ENCODE measurements at regions not wholly inside any gene's neighbourhood (a gene's known extent, or its start where the extent isn't known, plus 50 kb on each side); places are given as distances from the start of the nearest gene placed in this dataset.

GRCh38 chr2:191611614-191612013 lies 66.3 kb upstream of the NABP1 start:
- H3K27me3 Mint-ChIP-seq = no peaks in the 10 kb centered on the region
- DNase-seq = peak in 2 of 14 experiments; percentile 46 to 47
- ChIA-PET POLR2A (interaction anchor here (0.9 kb wide), 1 partner anchor 65 kb away, joined by 5 read pairs; no protein-coding TSS in a partner anchor), CTCF (no interaction called here)
- no peaks in the 10 kb centered on the region for H3K9me3 Mint-ChIP-seq
- Histone ChIP-seq H3K4me1 (ENCODE audit: insufficient read depth, low read length) (no peaks in the 10 kb centered on the region), H3K9me3 (ENCODE audit: control insufficient read depth in 1 of 2, insufficient read depth in 1 of 2, low read length in 2 of 2) (no peaks in the 10 kb centered on the region), H3K27ac (ENCODE audit: low read depth in 1 of 2, low read length in 2 of 2) (no peak overlapping the region), H3K4me3 (ENCODE audit: low read length) (no peak overlapping the region), H3K36me3 (ENCODE audit: insufficient read depth, low read length) (no peaks in the 10 kb centered on the region), H3K27me3 (ENCODE audit: control insufficient read depth in 1 of 2, insufficient read depth in 2 of 2, low read length in 2 of 2) (no peaks in the 10 kb centered on the region)
- no peak overlapping the region for H3K4me3 Mint-ChIP-seq
- no peak for ATAC-seq (ENCODE audit: poor library complexity)
- H3K27ac Mint-ChIP-seq = no peak overlapping the region
- intact Hi-C loops (cut with DNase I, micrococcal nuclease) = loop anchor here in 1 of 2 experiments (2.0 kb wide), 1 partner anchor 67 kb away; the partner anchor contains the start of gene NABP1
- no peaks in the 10 kb centered on the region for H3K36me3 Mint-ChIP-seq (ENCODE audit: low read depth)
- TF ChIP-seq CTCF (IDR thresholded peaks at IDR 0.05) = no peak
- peaks cover 6% of the 10 kb centered on the region for H3K4me1 Mint-ChIP-seq (ENCODE audit: low read depth)

GRCh38 chr2:191612496-191612895 lies 65.4 kb upstream of the NABP1 start:
- Mint-ChIP-seq H3K27me3 (no peaks in the 10 kb centered on the region), H3K36me3 (ENCODE audit: low read depth) (no peaks in the 10 kb centered on the region), H3K9me3 (no peaks in the 10 kb centered on the region), H3K4me3 (no peak overlapping the region), H3K4me1 (ENCODE audit: low read depth) (peaks cover 11% of the 10 kb centered on the region), H3K27ac (no peak overlapping the region)
- no peak for ATAC-seq (ENCODE audit: poor library complexity)
- Histone ChIP-seq H3K27me3 (ENCODE audit: control insufficient read depth in 1 of 2, insufficient read depth in 2 of 2, low read length in 2 of 2) (no peaks in the 10 kb centered on the region), H3K9me3 (ENCODE audit: control insufficient read depth in 1 of 2, insufficient read depth in 1 of 2, low read length in 2 of 2) (no peaks in the 10 kb centered on the region), H3K4me1 (ENCODE audit: insufficient read depth, low read length) (peaks cover 7% of the 10 kb centered on the region), H3K4me3 (ENCODE audit: low read length) (no peak overlapping the region), H3K27ac (ENCODE audit: low read depth in 1 of 2, low read length in 2 of 2) (no peak overlapping the region), H3K36me3 (ENCODE audit: insufficient read depth, low read length) (no peaks in the 10 kb centered on the region)
- TF ChIP-seq CTCF (IDR thresholded peaks at IDR 0.05) = no peak
- POLR2A ChIA-PET = no interaction called here
- CTCF ChIA-PET = no interaction called here
- no peak for DNase-seq
- intact Hi-C loops (cut with DNase I, micrococcal nuclease) = loop anchor here in 1 of 2 experiments (2.0 kb wide), 1 partner anchor 66 kb away; the partner anchor contains the start of gene NABP1

- ATAC-seq (ENCODE audit: poor library complexity) (no peak), DNase-seq (no peak)
- peaks cover 23% of the 10 kb centered on the region for H3K4me1 ChIP-seq (ENCODE audit: insufficient read depth, low read length)
- intact Hi-C loops (cut with DNase I, micrococcal nuclease) = loop anchor here in 1 of 2 experiments (5.0 kb wide), 1 partner anchor 42 kb away; no protein-coding TSS in a partner anchor
- H3K4me1 Mint-ChIP-seq (ENCODE audit: low read depth) = peaks cover 33% of the 10 kb centered on the region
- H3K27ac Mint-ChIP-seq = peak overlapping the region; percentile 12
- no peaks in the 10 kb centered on the region for H3K27me3 Mint-ChIP-seq
- no peak overlapping the region for H3K27ac ChIP-seq (ENCODE audit: low read depth in 1 of 2, low read length in 2 of 2)
- H3K9me3 ChIP-seq (ENCODE audit: control insufficient read depth in 1 of 2, insufficient read depth in 1 of 2, low read length in 2 of 2) = no peaks in the 10 kb centered on the region
- CTCF ChIA-PET = interaction anchor here (1.6 kb wide), 1 partner anchor 77 kb away, joined by 6 read pairs; no protein-coding TSS in a partner anchor
- no peaks in the 10 kb centered on the region for H3K9me3 Mint-ChIP-seq
- H3K4me3 Mint-ChIP-seq = no peak overlapping the region
- POLR2A ChIA-PET = interaction anchor here (1.2 to 9.6 kb wide), 2 partner anchors 10 to 63 kb away, joined by 4 to 220 read pairs; partner anchors contain the start of gene NABP1
- H3K27me3 ChIP-seq (ENCODE audit: control insufficient read depth in 1 of 2, insufficient read depth in 2 of 2, low read length in 2 of 2) = no peaks in the 10 kb centered on the region
- no peak overlapping the region for H3K4me3 ChIP-seq (ENCODE audit: low read length)
- H3K36me3 ChIP-seq (ENCODE audit: insufficient read depth, low read length) = no peaks in the 10 kb centered on the region
- TF ChIP-seq CTCF (IDR thresholded peaks at IDR 0.05) = no peak
- H3K36me3 Mint-ChIP-seq (ENCODE audit: low read depth) = no peaks in the 10 kb centered on the region
These were observed 63.2 kb upstream of the NABP1 start for GRCh38 chr2:191614759-191615158.

Measured in CD4-positive, alpha-beta T cell (primary cell).